ENCODE measurements at regions not wholly inside any gene's neighbourhood (a gene's known extent, or its start where the extent isn't known, plus 50 kb on each side); places are given as distances from the start of the nearest gene placed in this dataset.
A peak's percentile ranks its signal among the peaks of the same experiment; 100 is the strongest.
"Not testable (repeated sequence)": the region's sequence is repeated elsewhere in the genome, so short reads cannot be mapped to it uniquely, and the experiment has no call there.

DNA sequence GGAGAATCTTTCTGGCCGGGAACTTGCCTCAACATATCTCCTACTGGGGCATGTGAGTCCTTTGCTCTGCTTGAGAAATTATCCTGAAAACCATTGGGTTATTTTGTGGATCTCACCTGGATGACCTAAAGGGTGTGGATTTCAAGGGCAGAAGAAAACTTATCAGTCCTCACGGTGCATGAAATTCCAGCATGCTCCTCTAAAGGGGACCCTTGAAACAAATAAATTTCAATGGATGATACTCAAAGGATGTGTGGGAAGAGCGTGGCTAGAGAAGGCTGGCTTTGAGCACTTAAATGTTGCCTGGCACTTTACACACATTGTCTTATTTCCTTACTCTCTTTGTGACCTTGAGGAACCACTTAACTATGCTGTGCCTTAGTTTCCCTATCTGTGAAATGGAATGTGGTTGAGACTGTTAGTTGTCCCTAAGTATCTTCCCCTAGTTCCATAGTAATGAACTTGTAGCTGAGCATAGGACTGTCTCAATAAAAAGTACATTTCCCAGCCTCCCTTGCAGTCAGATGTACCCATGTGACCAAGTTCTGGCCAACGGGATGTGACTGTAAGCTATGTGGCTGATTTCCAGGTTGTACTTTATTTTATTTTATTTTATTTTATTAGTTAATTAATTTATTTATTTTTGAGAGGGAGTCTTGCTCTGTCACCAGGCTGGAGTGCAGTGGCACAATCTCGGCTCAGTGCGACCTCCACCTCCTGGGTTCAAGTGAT lies 81.9 kb upstream of the PTPN1 start:
- no peak for DNase-seq (ENCODE audit: low spot score)

- DNase-seq (ENCODE audit: low spot score) = no peak
These were observed 80.8 kb upstream of the PTPN1 start for GRCh38 chr20:50429412-50429811.

GRCh38 chr20:50431066-50431450 lies 79.1 kb upstream of the PTPN1 start:
- no peak for DNase-seq (ENCODE audit: low spot score)

GRCh38 chr20:50433001-50433761 lies 77.0 kb upstream of the PTPN1 start:
- DNase-seq (ENCODE audit: low spot score) = no peak

DNA sequence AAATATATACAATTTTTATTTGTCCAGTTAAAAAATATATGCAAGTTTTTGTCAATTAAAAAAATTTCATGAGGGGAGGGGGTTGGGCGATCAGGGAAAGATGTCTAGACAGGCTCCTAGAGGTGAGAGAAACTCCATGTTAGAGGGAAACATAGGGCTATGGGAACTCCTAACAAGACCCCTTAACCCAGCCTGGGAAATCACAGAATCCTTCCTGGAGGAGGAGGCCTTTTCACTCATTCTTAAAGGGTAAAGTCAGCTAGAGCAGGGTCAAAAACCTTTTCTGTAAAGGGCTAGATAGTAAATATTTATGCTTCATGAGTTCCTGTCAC lies 75.9 kb upstream of the PTPN1 start:
- DNase-seq (ENCODE audit: low spot score) = no peak

DNA sequence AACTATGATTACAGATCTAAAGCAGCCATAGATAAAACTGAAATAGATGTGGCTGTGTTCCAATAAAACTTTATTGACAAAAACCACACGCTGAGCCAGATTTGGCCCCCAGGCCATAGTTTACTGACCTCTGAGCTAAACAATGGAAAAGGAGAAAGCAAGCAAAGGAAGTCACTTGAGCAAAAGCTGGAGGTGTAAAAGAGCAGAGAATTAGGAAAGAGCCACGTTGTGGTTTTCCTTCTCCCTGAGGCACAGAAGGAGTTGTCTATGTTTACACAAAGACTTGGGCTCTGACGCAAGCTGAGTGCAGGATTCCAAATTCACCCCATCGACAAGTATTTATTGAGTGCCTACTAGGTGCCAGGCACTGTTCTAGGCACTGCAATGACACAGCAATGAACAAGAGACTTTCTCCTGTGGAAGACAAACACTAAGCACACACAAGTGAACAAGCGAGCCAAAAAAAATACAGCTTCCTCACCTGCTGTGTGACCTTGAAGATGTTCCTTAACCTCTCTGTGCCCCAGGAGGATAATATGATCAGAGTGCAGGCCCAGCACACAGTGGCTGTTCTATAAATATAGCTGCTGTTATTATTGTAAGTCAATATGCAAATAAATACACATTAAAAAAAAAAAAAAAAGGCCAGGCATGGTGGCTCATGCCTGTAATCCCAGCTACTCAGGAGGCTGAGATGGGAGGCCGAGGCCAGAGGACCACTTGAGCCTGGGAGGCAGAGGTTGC lies 75.4 kb upstream of the PTPN1 start:
- no peak for DNase-seq (ENCODE audit: low spot score)

DNA sequence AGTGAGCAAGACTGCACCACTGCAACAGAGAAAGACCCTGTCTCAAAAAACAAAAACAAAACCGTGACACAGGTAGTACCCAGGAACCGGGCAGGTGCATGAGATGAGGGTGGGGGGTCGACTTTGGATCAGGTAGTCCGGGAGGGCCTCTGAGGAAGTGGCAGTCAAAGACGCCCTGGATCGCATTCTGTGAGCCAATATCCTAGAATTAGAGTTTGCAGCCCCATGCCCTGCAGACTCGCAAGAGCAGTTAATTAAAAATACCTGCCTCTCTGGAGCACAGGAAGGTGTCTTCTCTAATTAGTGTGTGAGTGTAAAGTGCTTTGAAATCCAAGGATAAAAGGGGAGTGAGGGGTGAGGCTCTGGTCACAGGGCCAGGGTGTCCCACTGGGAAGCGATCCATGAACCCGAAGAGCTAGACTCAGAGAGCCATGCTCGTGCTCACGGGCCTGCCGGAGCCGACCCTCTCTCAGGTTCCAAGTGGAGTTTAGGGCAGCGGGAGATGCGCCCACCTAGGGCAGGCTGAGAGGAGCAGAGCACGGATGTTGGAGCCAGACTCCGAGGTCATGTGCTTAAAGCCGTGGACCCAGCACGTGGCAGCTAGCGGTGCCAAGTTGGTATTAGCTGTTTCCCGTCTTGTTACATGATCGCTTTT lies 74.7 kb upstream of the PTPN1 start:
- no peak for DNase-seq (ENCODE audit: low spot score)

GRCh38 chr20:50436052-50436656 lies 74.0 kb upstream of the PTPN1 start:
- DNase-seq (ENCODE audit: low spot score) = no peak

DNA sequence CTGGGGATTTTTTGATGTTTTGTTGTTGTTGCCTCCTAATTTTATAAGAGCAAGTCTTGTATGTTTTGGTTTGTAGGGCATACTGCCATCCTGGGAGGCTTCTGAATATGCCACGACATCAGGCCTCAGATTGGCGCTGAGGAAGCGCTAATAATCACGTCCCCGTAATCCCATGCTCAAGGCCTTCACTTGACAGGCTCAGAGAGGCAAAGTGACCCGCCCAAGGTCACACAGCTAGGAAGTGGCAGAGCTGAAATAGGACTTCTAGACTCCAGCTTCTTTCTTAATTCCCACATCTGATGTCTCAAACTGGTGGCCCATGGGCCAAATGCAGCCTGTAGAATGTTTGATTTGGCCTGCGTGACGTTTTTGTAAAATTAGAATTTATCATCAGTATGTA lies 73.5 kb upstream of the PTPN1 start:
- no peak for DNase-seq (ENCODE audit: low spot score)

- peak; percentile 76 for DNase-seq (ENCODE audit: low spot score)
These were observed 71.2 kb upstream of the PTPN1 start for GRCh38 chr20:50438986-50439407.

DNA sequence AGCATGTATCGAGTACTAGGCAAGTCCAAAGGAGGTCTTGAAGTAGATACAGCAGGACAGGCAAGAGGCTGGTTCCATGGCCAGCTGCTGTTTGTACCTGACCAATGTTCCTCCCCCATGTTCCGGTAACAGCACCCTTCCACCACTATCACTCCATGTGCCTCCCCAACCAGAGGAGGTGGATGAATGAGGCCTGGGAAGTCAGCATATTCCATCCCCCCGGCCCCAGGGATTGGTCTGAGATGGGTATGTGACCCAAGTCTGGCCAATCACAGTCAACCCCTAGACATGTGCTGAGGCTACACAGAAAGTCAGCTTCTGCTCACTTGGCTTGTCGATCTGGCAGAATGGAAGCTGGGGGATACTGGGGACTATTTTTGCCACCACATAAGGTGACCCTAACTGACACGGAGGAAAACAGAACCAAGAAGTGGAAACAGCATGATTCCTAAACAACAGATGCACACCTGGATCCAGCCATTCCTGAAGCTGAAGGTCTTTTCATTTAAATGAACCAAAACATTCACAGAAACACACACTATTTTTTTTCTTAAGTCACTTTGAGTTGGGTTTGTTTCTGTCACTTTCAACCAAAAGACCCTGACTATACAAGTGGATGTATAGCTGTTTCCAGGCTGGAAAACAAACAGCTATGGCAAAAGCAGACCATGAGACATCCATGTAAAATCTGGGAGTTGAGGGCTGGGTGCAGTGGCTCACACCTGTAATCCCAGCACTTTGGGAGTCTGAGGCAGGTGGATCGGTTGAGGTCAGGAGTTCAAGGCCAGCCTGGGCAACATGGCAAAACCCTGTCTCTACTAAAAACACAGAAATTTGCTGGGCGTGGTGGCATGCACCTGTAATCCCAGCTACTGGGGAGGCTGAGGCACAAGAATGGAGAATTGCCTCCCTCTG lies 70.4 kb upstream of the PTPN1 start:
- DNase-seq (ENCODE audit: low spot score) = no peak

GRCh38 chr20:50442512-50442911 lies 67.7 kb upstream of the PTPN1 start:
- no peak for DNase-seq (ENCODE audit: low spot score)

- no peak for DNase-seq (ENCODE audit: low spot score)
These were observed 64.6 kb upstream of the PTPN1 start for GRCh38 chr20:50445354-50446151.

DNA sequence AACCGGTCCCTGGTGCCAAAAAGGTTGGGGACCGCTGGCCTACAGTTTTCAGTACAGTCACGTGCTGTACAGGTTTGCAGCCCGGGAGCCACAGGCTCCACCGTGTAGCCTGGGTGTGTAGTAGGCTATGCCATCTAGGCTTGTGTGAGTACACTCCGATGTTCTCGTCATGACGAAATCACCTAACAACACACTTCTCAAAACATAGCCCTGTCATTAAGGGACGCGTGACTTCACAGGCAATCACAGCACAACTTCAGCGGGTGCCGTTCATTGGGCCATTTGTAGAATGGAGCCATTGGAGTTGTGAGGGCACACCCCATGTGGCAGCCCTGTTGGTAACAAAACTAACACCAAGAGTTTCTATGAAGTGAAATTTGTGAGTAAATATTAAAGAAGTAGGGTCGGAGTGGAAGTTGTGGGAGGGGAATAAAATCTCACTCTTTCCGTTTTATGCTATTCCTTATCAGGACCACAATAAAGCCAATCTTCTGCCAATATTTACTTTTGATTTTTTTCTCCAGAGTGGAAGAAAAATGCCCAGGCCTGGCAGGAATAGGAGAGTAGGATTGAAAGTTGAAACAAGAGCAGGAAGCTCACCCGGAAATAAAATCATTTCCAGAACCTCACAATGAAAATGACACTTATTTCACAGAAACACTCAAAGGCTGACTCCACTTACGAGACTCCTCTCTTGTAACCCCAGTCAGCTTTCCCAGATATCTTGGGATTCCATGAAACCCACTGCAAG lies 63.7 kb upstream of the PTPN1 start:
- no peak for DNase-seq (ENCODE audit: low spot score)

- DNase-seq (ENCODE audit: low spot score) = no peak
These were observed 62.9 kb upstream of the PTPN1 start for GRCh38 chr20:50447102-50447804.

DNA sequence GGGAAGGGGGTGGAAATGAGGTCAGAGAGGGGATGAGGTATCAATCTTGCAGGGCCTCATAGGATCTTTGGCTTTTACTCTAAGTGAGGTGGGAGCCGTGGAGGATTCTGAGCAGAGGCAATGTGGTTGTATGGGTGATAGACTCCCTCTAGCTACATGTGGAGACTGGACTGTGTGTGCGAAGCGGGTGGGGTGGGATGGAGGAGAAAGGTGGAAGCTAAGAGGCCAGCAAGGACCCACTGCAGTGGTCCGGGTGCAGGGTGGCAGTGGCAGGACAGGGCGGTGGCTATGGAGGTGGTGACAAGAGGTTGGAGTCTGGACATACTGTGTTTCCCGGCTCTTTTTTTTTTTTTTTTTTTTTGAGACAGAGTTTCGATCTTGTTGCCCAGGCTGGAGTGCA lies 62.4 kb upstream of the PTPN1 start:
- no peak for DNase-seq (ENCODE audit: low spot score)

DNA sequence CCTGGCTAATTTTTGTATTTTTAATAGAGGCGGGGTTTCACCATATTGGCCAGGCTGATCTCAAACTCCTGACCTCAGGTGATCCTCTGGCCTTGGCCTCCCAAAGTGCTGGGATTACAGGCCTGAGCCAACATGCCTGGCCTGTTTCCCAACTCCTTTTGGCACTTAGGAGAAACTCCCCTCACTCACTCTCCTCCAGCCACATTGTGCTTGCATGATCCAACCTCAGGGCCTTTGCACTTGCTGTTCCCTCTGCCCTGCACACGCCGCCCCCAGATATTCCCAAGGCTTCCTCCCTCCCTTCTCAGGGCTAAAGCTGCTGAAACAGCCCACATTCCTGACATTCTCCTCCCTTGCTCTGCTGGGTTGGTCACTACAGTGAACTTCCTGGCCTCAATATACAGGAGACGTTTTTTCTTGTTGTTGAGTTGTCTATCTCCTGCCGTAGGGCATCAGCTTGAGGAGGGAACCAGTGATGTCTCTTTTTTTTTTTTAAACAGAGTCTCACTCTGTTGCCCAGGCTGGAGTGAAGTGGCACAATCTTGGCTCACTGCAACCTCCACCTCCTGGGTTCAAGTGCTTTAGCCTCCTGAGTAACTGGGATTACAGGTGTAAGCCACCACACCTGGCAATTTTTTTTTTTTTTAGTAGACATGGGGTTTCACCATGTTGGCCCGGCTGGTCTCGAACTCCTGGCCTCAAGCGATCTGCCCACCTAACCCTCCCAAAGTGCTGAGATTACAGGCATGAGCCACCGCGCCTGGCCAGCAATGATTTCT lies 61.4 kb upstream of the PTPN1 start:
- not testable (repeated sequence) for DNase-seq (ENCODE audit: low spot score)

Data from LoVo (cell line).